GM18511 (cell line): ENCODE measurements at regions not wholly inside any gene's neighbourhood (a gene's known extent, or its start where the extent isn't known, plus 50 kb on each side); places are given as distances from the start of the nearest gene placed in this dataset.
"Not testable (repeated sequence)": the region's sequence is repeated elsewhere in the genome, so short reads cannot be mapped to it uniquely, and the experiment has no call there.

ENCODE experiments used
- ATAC-seq: cut with Tn5 transposase; IDR thresholded peaks from one replicate; pipeline ENCODE4 v1.9.1; 2021; ENCODE audit warnings: mild to moderate bottlenecking, moderate library complexity; ENCODE audit not compliant: unreplicated experiment

DNA sequence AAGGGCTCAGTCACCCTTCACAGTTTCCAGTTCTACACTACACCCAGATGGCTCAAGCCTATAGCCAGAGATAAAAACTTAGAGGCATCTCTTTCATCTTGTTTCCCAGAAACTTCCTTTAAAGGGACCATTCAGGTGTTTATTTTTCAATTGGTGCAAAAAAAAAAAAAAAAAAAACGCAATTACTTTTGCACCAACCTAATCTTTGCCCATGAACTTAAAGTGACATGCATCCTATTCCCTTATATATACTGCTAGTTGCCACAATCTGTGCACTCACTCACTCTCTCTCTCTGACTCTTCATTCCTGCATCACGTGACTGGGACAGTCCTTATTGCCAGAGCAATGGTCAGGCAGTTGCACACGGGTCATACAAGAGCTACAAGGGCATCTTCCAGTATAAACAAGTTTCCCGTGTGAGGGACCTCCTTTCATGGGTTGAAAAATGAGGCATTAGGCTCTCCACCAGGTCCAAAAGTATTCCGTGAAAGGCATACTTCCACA, 789.4 kb downstream of the EPHA4 start:
- no peak for ATAC-seq

DNA sequence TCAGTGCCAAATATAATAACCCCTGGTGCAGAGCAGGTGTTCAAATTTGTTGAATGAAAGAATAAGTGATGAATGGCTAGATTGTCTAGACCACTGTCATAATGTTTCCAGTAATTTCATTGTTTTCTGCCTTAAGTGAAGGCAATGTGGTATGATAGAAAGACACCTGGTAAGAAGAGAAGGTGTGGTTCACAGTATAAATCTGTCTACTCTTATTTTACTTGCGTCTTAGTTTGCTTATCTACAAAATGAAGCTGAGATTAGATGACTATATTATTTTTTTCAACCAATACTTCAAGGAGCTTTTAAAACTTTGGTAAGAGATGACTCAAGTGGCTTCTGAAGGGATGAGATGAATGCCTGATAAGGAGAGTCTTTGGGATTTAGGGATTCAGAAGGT, 788.4 kb downstream of the EPHA4 start:
- no peak for ATAC-seq

DNA sequence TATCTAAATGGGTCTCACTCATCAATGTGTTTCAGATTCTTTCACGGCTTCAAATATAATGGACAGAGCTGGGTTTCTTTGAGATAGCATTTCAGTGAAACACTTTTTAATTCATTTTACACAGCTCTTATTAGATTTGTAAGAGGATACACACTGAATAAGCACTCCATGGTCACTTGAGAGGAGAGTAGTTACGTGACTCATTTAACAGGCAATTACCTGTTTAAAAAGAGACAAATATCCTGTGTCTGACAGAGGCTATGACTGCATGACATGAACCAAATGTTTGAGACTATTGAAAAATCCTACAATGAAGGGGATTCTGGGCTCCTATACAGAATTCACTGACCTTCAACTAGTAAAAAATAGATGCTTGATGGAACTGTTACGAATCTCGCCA, 786.9 kb downstream of the EPHA4 start:
- ATAC-seq = no peak

DNA sequence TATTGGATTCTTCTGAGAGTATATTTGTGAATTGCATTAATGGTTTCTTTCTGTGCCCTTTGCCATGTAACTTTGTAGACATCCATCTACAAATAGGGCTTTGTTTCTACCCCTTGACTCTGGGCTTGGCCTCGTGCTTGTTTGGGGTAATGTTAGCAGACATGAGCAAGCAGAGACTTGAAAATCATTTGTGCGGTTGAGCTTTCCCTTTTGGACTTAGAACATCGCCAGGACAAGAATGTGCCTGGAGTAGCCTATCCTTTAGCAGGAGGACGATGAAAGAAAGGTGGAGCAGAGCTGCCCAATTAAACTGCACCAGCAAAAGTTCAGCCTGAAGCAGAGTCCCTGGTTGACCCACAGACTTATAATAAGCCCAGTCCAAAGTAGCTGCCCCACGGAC, 785.9 kb downstream of the EPHA4 start:
- no peak for ATAC-seq

DNA sequence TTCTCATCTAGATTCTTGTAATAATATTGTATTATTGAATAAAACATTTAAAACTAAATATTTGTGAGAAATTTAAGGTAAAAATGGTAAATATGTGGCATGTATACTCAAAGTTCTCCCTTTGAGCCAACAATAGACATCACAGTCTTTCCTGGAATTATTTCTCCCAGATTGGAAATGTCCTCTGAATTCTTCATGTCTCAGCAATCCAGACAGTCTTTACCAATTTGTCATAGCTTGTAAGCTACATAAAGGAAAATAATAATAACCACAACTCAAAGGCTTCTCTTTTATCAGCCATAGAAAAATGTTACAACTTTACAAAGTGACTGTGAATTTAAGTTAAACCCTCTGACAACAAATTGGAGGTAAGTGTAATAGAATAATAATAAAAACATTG, 784.9 kb downstream of the EPHA4 start:
- no peak for ATAC-seq

DNA sequence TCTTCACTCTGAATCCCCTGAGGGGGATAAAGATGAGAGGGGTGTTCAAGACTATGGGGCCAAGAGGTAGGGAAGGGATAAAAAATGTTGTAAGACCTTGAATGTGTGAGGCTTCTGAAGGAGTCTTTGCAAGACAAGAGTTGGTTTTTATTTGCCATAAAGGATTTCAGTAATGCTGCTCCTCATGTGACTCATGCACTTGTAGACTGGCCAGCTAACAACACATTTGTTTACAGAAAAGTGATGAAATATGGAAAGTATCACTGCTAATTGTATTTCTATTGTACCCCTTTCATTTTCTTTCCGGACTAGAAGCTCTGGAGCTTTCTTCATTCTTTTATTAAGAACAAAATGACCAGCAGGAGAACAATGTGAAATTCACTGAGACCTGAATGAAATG, 782.1 kb downstream of the EPHA4 start:
- no peak for ATAC-seq

DNA sequence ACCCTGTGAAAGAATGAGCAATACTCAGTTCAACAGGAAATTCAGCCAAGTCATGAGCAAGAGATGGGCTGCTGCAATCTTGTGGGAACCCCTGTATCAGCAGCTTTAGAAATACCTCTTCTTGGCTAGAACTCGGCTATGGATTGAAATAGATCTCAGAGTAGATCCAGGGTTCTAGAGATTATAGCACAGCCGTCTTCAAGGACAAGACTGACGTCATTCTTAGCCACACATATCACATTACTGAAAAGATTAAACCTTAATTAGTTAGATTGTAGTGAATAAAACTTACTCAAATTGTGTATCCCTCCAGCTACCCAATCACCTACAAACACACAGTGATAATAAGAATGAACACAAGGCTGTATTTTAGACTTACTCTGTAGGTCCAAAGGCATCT, 776.4 kb downstream of the EPHA4 start:
- no peak for ATAC-seq

GRCh38 chr2:220811115-220811514, 761.0 kb downstream of the EPHA4 start:
- no peak for ATAC-seq

GRCh38 chr2:220811952-220812570, 760.0 kb downstream of the EPHA4 start:
- ATAC-seq = no peak

DNA sequence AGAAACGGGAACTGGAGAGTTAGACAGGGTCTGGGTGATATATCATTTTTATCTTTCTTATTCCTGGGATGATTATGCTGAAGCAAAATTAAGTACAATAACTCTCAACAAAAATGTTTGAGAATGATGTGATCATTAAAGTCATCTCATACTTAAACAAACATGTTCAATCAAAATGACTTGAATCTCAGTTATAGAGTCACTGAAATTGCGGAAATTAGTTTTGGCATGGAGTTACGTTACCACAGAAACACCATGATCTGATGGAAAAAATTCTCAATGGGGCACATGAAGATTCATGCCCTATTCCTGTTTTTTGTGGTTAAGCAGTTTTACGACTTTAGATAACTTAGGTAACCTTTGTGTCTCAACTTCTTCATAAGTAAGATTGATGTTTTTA, 757.7 kb downstream of the EPHA4 start:
- no peak for ATAC-seq

DNA sequence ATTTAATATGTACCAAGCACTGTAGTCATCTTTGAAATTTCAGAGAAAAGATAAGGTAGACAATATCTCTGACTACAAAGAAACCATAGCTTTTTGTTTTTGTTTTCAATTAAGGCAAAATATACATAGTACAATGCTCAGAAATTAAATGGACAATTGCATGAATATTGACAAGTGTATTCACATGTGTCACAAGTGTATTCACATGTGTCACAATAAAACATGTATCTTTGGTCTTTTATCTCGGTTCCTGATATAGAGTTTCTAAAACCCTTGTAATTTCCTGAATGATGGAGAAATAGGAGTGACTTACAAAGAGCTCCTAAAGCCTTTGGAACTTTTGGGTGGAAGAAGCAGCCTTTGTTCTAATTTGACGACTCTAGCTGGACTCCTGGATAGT, 756.4 kb downstream of the EPHA4 start:
- no peak for ATAC-seq

DNA sequence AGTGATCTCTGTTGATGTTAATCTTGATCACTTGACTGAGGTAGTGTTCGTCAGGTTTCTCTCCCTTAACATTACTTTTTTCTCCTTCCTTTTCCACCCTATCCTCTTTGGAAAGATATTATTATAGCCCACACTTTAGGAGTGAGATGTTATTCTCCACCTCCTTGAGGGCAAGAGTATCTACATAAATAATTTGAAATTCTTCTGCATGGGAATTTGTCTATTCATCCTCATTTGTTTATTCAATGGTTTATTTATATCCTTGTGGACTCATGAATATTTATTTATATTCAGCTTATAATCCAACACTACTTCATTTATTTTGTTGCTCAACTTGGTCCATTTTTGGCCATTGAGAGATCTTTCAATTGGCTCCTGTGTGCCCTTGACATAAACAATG, 750.4 kb downstream of the EPHA4 start:
- ATAC-seq = no peak

DNA sequence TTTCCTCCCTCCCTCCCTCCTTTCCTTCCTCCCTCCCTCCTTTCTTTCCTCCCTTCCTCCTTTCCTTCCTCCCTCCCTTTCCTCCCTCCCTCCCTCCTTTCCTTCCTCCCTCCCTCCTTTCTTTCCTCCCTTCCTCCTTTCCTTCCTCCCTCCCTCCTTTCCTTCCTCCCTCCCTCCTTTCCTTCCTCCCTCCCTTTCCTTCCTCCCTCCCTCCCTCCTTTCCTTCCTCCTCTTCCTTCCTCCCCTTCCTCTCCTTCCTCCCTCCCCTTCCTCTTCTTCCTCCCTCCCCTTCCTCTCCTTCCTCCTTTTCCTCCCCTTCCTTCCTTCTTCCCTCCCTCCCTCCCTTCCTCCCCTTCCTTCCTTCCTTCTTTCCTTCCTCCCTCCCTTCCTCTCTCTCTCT, 748.5 kb downstream of the EPHA4 start:
- not testable (repeated sequence) for ATAC-seq

- no peak for ATAC-seq
Observed at GRCh38 chr2:220833446-220833845, 738.7 kb downstream of the EPHA4 start.

- no peak for ATAC-seq
Observed at GRCh38 chr2:220835583-220835982, 736.5 kb downstream of the EPHA4 start.

GRCh38 chr2:220837226-220837625, 734.9 kb downstream of the EPHA4 start:
- ATAC-seq = no peak

- no peak for ATAC-seq
Observed at GRCh38 chr2:220842901-220843665, 729.0 kb downstream of the EPHA4 start.

GRCh38 chr2:220845766-220846273, 726.3 kb downstream of the EPHA4 start:
- no peak for ATAC-seq

GRCh38 chr2:220847006-220847405, 725.1 kb downstream of the EPHA4 start:
- ATAC-seq = no peak

GRCh38 chr2:220847589-220847988, 724.5 kb downstream of the EPHA4 start:
- ATAC-seq = no peak

DNA sequence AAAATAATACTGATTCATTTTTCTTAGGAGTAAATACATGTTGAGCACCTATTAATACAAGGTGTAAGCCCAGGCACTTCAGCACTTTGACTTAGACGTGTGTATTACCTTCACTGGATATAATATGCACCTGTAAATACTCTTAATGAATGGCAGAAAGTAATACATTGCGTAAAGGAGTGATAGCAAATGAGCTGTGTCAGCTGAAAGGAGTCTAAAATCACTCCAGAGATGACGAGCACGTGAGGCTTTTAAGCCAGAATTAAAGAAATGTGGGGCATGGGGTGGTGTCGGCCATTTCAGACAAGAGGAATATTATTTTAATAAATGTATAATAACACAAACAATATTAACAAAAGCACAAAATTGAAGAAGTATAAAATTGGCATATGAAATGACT, 722.7 kb downstream of the EPHA4 start:
- no peak for ATAC-seq

- no peak for ATAC-seq
Observed at GRCh38 chr2:220850116-220850515, 722.0 kb downstream of the EPHA4 start.
